ENCODE measurements at regions not wholly inside any gene's neighbourhood (a gene's known extent, or its start where the extent isn't known, plus 50 kb on each side); places are given as distances from the start of the nearest gene placed in this dataset.

DNA sequence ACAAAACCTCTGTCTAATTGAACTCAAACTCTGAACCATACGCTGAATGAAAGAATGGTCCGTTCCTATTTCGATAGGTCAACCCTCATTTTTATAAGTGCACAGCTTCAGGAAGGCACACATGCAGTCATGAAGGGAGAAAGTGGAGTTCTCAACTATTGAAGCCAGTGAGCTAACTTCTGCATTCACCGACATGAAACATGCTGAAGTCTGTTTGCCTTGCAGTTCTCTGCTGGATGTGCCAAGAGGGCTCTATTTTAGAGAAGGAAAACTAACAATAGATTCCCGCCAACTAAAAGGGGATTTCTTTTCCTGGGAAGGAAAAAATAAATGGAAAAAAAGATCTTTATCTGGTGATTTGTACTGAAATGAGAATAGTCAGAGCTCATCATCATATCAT, 191.0 kb upstream of the PLEKHG7 start:
- Histone ChIP-seq H3K4me1 (ENCODE audit: control insufficient read depth in 1 of 2, insufficient read depth in 2 of 2, low read length in 2 of 2) (no peaks in the 10 kb centered on the region), H3K9me3 (ENCODE audit: control insufficient read depth in 1 of 2, insufficient read depth in 1 of 2, low read depth in 1 of 2, low read length in 2 of 2) (no peaks in the 10 kb centered on the region), H2AFZ (ENCODE audit: low read depth, low read length, poor library complexity, severe bottlenecking) (no peak overlapping the region), H4K20me1 (ENCODE audit: insufficient read depth) (no peaks in the 10 kb centered on the region), H3K36me3 (ENCODE audit: control insufficient read depth in 1 of 2, insufficient read depth in 2 of 2, low read length in 2 of 2) (no peaks in the 10 kb centered on the region), H3K9me2 (ENCODE audit: insufficient read depth) (no peaks in the 10 kb centered on the region), H3K27me3 (ENCODE audit: insufficient read depth, low read length) (no peaks in the 10 kb centered on the region), H3K4me3 (replicated peaks in 1 of 2; ENCODE audit: low read depth in 1 of 2, low read length in 2 of 2) (no peak overlapping the region), H3K4me2 (ENCODE audit: low read length) (no peak overlapping the region), H3K79me2 (ENCODE audit: insufficient read depth, low read length) (no peaks in the 10 kb centered on the region), H3K9ac (ENCODE audit: low read length) (no peak overlapping the region), H3K27ac (ENCODE audit: low read depth, low read length) (no peak overlapping the region)
- intact Hi-C loops (cut with micrococcal nuclease): no loop called here
- no peak for DNase-seq (ENCODE audit: low read depth, low spot score)
- ChIA-PET CTCF (no interaction called here), POLR2A (no interaction called here), RAD21 (ENCODE audit: low non-redundant PET in 1 of 2, low total read pairs in 2 of 2, uncharacterized antibody in 2 of 2, unreplicated experiment in 2 of 2) (no interaction called here)
- ATAC-seq: no peak
- TF ChIP-seq, protein P1, sequence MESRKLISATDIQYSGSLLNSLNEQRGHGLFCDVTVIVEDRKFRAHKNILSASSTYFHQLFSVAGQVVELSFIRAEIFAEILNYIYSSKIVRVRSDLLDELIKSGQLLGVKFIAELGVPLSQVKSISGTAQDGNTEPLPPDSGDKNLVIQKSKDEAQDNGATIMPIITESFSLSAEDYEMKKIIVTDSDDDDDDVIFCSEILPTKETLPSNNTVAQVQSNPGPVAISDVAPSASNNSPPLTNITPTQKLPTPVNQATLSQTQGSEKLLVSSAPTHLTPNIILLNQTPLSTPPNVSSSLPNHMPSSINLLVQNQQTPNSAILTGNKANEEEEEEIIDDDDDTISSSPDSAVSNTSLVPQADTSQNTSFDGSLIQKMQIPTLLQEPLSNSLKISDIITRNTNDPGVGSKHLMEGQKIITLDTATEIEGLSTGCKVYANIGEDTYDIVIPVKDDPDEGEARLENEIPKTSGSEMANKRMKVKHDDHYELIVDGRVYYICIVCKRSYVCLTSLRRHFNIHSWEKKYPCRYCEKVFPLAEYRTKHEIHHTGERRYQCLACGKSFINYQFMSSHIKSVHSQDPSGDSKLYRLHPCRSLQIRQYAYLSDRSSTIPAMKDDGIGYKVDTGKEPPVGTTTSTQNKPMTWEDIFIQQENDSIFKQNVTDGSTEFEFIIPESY (IDR thresholded peaks at IDR 0.05; ENCODE audit: extremely low read depth, insufficient replicate concordance, low read length): no peak
- TF ChIP-seq REST (IDR thresholded peaks at IDR 0.05; ENCODE audit: low read depth): no peak
- no peak for TF ChIP-seq EGR1 (IDR thresholded peaks at IDR 0.05; ENCODE audit: low read depth)
- no peak for TF ChIP-seq POLR2AphosphoS5 (IDR thresholded peaks at IDR 0.05; ENCODE audit: low read depth, low read length)
- no peak for TF ChIP-seq EZH2phosphoT487 (IDR thresholded peaks at IDR 0.05; ENCODE audit: borderline replicate concordance)
- TF ChIP-seq, protein P2, sequence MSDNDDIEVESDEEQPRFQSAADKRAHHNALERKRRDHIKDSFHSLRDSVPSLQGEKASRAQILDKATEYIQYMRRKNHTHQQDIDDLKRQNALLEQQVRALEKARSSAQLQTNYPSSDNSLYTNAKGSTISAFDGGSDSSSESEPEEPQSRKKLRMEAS (IDR thresholded peaks at IDR 0.05): no peak
- no peak for TF ChIP-seq POLR2A (IDR thresholded peaks at IDR 0.05; ENCODE audit: borderline replicate concordance, extremely low read depth, insufficient read depth, insufficient read length)
- no peak for TF ChIP-seq TCF7L2 (IDR thresholded peaks at IDR 0.05; ENCODE audit: borderline replicate concordance, extremely low read depth, insufficient read depth, insufficient read length)
- TF ChIP-seq FOSL1 (IDR thresholded peaks at IDR 0.05; ENCODE audit: low read depth): no peak
- BruUV-seq (replicated peaks): no TSS peak

Measured in HCT116 (cell line).